Activated CD8-positive, alpha-beta memory T cell treated with anti-CD3 and anti-CD28 coated beads, Interleukin-2, amount 10 ng/mL, durations not matched to agents 7 days and 5 days (primary cell): ENCODE measurements at regions not wholly inside any gene's neighbourhood (a gene's known extent, or its start where the extent isn't known, plus 50 kb on each side); places are given as distances from the start of the nearest gene placed in this dataset.

Experiments
- ATAC-seq: fragments of 150-1000 bp; cut with Tn5 transposase; one replicate; pipeline ENCODE4 v1.10.0; 2021; ENCODE audit warnings: moderate library complexity
- CTCF ChIA-PET: fragments of 350-600 bp; sonication (Branson Sonifier 250); formaldehyde crosslinking; loops from one replicate; lab custom pipeline; 2021; ENCODE audit warnings: antibody characterized with exemption; lab: Charles Lee
- DNase-seq: peaks from one replicate; pipeline ENCODE4 v3.0.0-alpha.2; 2020
- H3K27ac Mint-ChIP-seq: one replicate; pipeline ENCODE4 v1.8.0; 2021; ENCODE audit warnings: mild to moderate bottlenecking, mixed read lengths
- H3K27me3 Mint-ChIP-seq: one replicate; pipeline ENCODE4 v1.8.0; 2021; ENCODE audit warnings: mixed read lengths
- H3K36me3 Mint-ChIP-seq: one replicate; pipeline ENCODE4 v1.8.0; 2021; ENCODE audit warnings: mild to moderate bottlenecking, mixed read lengths
- H3K4me1 Mint-ChIP-seq: one replicate; pipeline ENCODE4 v1.8.0; 2021; ENCODE audit warnings: mixed read lengths
- H3K4me3 Mint-ChIP-seq: one replicate; pipeline ENCODE4 v1.8.0; 2021; ENCODE audit warnings: mild to moderate bottlenecking, moderate library complexity, mixed read lengths
- H3K9me3 Mint-ChIP-seq: one replicate; pipeline ENCODE4 v1.8.0; 2022; ENCODE audit warnings: low read depth, mixed read lengths

DNA sequence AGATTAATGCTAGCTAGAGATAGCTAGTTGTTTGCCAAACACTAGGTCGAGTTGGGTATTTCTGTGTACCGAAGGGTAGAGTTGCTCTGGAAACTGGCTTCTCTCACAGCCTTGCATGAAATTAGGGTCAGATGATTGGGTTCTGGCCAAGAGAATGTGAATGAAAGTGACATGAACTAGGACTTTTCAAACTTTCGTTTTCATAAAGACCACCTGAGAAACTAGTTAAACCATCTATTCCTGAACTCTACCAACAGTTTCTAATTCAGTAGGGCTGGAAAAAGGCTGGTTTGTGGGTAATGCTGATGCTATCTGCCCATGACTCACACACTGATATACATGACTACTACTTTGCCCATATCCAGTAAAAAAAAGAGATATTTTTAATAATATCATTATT, 157.6 kb downstream of the GASK1B start:
- Mint-ChIP-seq H3K9me3 (no peaks in the 10 kb centered on the region), H3K27ac (no peak overlapping the region)

DNA sequence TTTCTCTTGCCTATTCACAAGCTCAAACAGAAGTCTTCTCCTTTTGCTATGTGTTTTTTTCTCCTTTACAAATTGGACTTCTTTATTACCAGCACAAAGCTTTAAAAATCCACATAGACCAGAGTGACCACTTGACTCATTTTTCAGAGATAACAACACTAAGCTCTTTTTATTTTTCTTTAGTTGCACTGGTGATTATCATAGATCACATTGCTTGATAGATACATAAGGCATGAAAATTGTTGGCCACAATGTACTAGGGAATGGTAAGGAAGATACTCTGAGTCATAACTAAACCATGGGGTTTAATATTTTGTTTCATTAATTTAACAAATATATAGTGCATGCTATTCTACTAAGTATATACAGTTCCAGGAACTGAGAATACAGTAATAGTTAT, 159.0 kb downstream of the GASK1B start:
- CTCF ChIA-PET = no interaction called here
- Mint-ChIP-seq H3K36me3 (no peaks in the 10 kb centered on the region), H3K9me3 (no peaks in the 10 kb centered on the region), H3K4me1 (no peaks in the 10 kb centered on the region), H3K27me3 (no peaks in the 10 kb centered on the region), H3K4me3 (no peak overlapping the region), H3K27ac (no peak overlapping the region)
- DNase-seq (no peak), ATAC-seq (no peak)

More for the DNA sequence above, 157.6 kb downstream of the GASK1B start:
- H3K4me1 Mint-ChIP-seq = no peaks in the 10 kb centered on the region
- ATAC-seq (no peak), DNase-seq (no peak)
- CTCF ChIA-PET = no interaction called here
- H3K4me3 Mint-ChIP-seq = no peak overlapping the region
- no peaks in the 10 kb centered on the region for H3K36me3 Mint-ChIP-seq
- no peaks in the 10 kb centered on the region for H3K27me3 Mint-ChIP-seq

DNA sequence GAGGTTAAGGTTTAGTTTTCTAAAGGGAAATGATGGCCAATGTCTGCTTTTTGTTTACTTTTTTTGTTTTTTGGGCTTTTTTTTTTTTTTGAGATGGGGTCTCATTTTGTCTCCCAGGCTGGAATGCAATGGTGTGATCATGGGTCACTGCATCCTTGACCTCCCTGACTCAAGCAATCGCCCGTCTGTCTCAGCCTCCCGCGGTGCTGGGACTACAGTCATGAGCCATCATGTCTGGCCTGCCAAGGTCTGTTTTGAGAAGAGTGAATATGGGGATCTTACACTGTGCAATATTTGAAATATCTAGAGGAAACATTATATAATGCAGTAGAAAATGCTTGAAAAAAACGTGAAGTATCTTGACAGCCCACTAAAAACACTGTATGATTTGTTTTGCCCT, 162.5 kb downstream of the GASK1B start:
- Mint-ChIP-seq H3K9me3 (no peaks in the 10 kb centered on the region), H3K4me3 (no peak overlapping the region), H3K27ac (no peak overlapping the region), H3K36me3 (no peaks in the 10 kb centered on the region), H3K27me3 (no peaks in the 10 kb centered on the region), H3K4me1 (no peaks in the 10 kb centered on the region)
- CTCF ChIA-PET = no interaction called here
- ATAC-seq (no peak), DNase-seq (no peak)

DNA sequence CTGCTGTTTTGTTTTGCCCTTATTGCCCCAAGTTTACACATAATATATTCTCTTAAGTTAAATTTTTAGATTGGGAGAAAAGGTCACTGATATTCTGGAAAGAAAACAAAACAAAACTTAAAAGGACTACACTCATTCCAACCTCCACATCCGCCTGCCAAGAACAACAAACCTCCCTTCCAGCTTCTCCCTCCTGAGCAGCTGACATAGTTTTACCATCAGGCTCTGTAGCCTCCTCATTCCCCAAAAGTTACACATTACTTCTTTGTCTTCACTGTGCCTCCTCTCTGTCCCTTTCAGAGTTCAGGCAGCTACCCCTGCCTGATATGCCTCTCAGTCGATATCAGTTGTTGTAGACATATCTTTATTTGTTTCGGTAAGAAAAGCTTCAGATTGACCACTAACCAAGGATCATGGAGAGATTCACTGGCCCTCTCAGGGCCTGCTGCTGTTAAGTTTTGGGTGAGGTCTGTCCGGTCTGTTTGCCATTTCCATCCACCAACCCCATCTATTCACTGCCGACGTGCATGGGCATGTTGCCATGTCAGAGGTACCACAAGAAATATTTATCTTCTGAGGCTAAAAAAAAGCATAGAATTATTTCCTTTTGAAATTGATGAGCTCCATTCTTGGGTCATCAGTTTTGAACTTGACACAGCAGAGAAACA, 164.1 kb downstream of the GASK1B start:
- H3K4me1 Mint-ChIP-seq = no peaks in the 10 kb centered on the region
- no peak overlapping the region for H3K27ac Mint-ChIP-seq
- H3K4me3 Mint-ChIP-seq = no peak overlapping the region
- no peak for DNase-seq
- peaks cover 2% of the 10 kb centered on the region for H3K27me3 Mint-ChIP-seq
- ATAC-seq = no peak
- H3K9me3 Mint-ChIP-seq = no peaks in the 10 kb centered on the region
- CTCF ChIA-PET = no interaction called here
- no peaks in the 10 kb centered on the region for H3K36me3 Mint-ChIP-seq

DNA sequence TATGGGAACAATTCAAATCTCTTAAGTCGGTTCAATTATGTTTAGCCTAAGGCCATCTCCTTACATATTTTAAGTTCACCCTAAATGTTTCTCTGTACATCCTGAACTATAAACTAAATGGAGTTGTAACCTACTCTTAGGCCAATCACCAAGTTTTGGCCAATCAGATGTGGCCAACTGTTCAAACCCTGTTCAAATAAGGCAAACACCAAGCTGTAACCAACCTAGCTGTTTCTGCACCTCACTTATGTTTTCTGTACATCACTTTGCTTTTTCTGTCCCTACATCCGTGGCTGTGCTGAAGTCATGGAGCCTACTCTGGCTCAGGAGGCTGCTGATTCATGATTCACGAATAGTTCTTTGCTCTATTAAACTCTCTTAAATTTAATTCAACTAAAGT, 165.3 kb downstream of the GASK1B start:
- Mint-ChIP-seq H3K4me1 (no peaks in the 10 kb centered on the region), H3K27ac (no peak overlapping the region), H3K36me3 (no peaks in the 10 kb centered on the region), H3K27me3 (peaks cover 2% of the 10 kb centered on the region), H3K9me3 (no peaks in the 10 kb centered on the region), H3K4me3 (no peak overlapping the region)
- DNase-seq = no peak
- ATAC-seq = no peak
- CTCF ChIA-PET = no interaction called here

DNA sequence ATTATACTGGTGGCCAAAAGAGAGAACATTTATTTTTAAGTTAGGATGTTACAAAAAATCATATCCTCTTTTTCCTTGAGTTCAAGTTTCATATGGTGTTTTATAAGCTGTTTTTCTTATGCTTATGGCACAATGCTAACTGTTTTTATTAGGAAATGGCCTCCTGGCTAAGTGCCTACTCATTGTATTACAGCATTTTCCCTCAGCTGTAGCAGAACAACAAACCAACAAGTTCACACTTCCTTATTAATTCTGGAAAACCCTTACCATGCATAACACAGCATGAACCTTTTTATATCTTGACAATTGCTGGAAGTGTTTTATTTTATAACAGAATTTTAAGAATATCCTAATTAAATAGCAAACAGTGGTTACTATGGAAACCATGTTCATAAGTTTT, 165.8 kb downstream of the GASK1B start:
- Mint-ChIP-seq H3K9me3 (no peaks in the 10 kb centered on the region), H3K27me3 (peaks cover 2% of the 10 kb centered on the region), H3K4me1 (no peaks in the 10 kb centered on the region), H3K27ac (no peak overlapping the region), H3K36me3 (no peaks in the 10 kb centered on the region), H3K4me3 (no peak overlapping the region)
- CTCF ChIA-PET = no interaction called here
- ATAC-seq = no peak
- DNase-seq = no peak

DNA sequence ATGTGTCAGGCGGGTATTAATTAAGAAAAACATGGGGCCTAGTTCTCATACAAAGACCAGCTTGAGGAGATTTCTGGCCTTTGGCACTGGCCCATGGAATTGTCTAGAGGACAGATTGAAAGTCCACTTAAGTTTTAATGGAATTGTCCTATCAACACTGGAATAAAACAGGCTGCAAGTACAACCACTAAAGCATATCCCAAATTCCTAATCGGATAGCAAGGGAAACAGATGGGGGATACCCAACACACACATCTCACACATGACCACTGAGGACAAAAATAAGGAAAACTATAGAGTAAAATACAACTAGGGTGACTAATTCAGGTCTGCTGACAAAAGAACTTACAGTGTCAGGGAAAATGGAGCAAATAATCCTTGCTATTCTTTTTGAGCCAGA, 167.8 kb downstream of the GASK1B start:
- ATAC-seq = no peak

DNA sequence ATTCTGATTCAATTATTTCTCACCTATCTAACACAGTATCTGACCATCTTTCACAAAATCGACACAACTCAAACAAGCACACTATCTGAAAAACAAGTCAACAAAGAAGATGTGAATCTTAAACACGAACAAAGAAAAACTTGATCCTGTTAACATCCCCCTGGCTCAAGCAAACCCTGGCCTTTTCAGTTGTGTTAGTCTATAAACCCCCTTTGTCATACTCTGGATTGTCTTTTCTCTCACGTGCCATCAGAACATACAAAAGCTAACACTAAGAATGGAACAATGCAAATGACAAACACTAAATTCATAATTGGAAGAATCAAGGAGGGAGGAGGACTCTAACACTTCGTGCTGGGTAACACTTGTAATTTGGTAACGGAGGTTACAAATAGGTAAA, 168.7 kb downstream of the GASK1B start:
- no peaks in the 10 kb centered on the region for H3K9me3 Mint-ChIP-seq
- CTCF ChIA-PET = no interaction called here
- no peaks in the 10 kb centered on the region for H3K4me1 Mint-ChIP-seq
- H3K4me3 Mint-ChIP-seq = no peak overlapping the region
- H3K27ac Mint-ChIP-seq = no peak overlapping the region
- H3K36me3 Mint-ChIP-seq = no peaks in the 10 kb centered on the region
- DNase-seq = no peak
- ATAC-seq = no peak
- H3K27me3 Mint-ChIP-seq = peaks cover 2% of the 10 kb centered on the region

More for the DNA sequence above, 167.8 kb downstream of the GASK1B start:
- no peak for DNase-seq
- CTCF ChIA-PET = no interaction called here
- Mint-ChIP-seq H3K9me3 (no peaks in the 10 kb centered on the region), H3K4me3 (no peak overlapping the region), H3K27me3 (peaks cover 2% of the 10 kb centered on the region), H3K4me1 (no peaks in the 10 kb centered on the region), H3K36me3 (no peaks in the 10 kb centered on the region), H3K27ac (no peak overlapping the region)

DNA sequence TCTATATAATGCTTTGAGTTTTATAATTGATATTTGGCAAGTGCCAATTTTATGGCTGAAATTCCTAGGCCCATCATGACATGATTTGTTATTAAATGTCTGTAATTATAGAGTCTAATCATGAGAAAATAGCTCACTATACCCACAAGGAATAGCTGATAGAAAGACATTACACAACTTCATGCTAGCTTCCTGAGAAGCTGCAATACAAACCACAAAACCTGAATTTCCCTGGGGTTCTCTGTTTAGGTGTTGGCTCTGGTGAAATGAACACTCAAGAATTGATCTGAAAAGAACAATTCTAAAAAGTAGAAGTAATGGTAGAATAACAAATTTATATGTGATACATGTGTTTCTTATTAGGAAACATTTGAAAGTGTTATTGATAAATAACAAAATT, 169.6 kb downstream of the GASK1B start:
- CTCF ChIA-PET = no interaction called here

DNA sequence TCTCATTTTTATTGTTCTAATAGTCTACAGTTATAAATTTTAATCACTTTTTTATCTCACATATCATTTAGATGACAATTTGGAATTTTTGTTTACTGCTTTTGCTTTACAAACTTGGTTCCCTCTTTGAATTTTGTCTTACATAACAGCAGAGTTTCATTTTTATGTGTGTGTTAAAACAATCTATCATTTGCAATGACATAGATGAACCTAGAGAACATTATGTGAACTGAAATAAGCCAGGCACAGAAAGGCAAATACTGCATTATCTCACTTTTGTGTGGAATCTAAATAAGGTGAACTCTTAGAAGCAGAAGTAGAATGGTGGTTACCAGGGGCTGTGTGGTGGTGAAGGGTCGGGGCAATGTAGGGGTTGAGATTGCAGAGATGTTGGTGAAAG, 170.7 kb downstream of the GASK1B start:
- no peaks in the 10 kb centered on the region for H3K9me3 Mint-ChIP-seq
- H3K4me3 Mint-ChIP-seq = no peak overlapping the region
- H3K27me3 Mint-ChIP-seq = peaks cover 5% of the 10 kb centered on the region
- H3K4me1 Mint-ChIP-seq = no peaks in the 10 kb centered on the region
- no peak for DNase-seq
- no peak for ATAC-seq
- no peak overlapping the region for H3K27ac Mint-ChIP-seq
- no peaks in the 10 kb centered on the region for H3K36me3 Mint-ChIP-seq
- CTCF ChIA-PET = no interaction called here

More for the DNA sequence above, 169.6 kb downstream of the GASK1B start:
- H3K27me3 Mint-ChIP-seq = peaks cover 2% of the 10 kb centered on the region
- no peaks in the 10 kb centered on the region for H3K36me3 Mint-ChIP-seq
- no peak for ATAC-seq
- H3K4me1 Mint-ChIP-seq = no peaks in the 10 kb centered on the region
- no peaks in the 10 kb centered on the region for H3K9me3 Mint-ChIP-seq
- no peak for DNase-seq
- no peak overlapping the region for H3K27ac Mint-ChIP-seq
- no peak overlapping the region for H3K4me3 Mint-ChIP-seq

DNA sequence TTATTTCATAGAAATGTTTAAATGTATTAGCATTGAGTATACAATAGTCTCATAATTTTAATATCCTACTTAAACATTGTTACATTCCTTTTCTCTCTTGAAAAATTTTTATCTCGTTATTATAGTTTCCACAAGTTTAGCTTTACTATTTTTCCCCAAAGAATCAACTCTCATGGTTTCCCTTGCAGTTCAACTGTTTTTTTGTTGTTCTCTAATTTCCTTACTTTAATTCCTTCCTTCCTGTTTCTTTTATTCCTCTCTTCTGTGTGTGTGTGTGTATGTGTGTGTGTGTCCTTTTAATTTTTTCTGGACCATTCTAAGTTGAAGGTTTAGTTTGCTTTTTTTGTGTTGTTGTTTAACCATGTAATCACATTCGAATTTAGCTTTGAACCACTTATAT, 171.1 kb downstream of the GASK1B start:
- H3K9me3 Mint-ChIP-seq = no peaks in the 10 kb centered on the region
- H3K27me3 Mint-ChIP-seq = peaks cover 5% of the 10 kb centered on the region
- DNase-seq (no peak), ATAC-seq (no peak)
- H3K36me3 Mint-ChIP-seq = no peaks in the 10 kb centered on the region
- no peak overlapping the region for H3K4me3 Mint-ChIP-seq
- H3K27ac Mint-ChIP-seq = no peak overlapping the region
- CTCF ChIA-PET = no interaction called here
- H3K4me1 Mint-ChIP-seq = no peaks in the 10 kb centered on the region

DNA sequence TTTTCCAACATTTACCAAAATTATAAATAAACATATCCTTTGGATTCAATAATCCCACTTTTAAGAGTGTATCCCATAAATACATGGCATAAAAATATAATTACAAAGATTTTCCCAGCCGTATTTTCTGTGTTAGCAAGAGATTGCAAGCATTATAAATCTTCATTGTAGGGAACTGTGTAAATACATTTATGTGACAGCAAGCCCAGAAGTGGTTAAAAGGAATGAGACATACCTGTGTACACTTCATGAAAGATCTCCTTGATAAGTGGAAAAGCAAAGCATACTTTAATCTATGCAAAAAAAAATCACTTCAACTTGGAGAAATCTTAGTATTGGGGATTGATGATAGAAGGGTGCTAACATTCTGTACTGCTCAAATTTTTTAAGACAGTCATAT, 173.1 kb downstream of the GASK1B start:
- no peak for DNase-seq
- peaks cover 5% of the 10 kb centered on the region for H3K27me3 Mint-ChIP-seq
- CTCF ChIA-PET = no interaction called here
- no peak overlapping the region for H3K4me3 Mint-ChIP-seq
- H3K9me3 Mint-ChIP-seq = no peaks in the 10 kb centered on the region
- no peaks in the 10 kb centered on the region for H3K36me3 Mint-ChIP-seq
- no peaks in the 10 kb centered on the region for H3K4me1 Mint-ChIP-seq
- no peak overlapping the region for H3K27ac Mint-ChIP-seq
- no peak for ATAC-seq

DNA sequence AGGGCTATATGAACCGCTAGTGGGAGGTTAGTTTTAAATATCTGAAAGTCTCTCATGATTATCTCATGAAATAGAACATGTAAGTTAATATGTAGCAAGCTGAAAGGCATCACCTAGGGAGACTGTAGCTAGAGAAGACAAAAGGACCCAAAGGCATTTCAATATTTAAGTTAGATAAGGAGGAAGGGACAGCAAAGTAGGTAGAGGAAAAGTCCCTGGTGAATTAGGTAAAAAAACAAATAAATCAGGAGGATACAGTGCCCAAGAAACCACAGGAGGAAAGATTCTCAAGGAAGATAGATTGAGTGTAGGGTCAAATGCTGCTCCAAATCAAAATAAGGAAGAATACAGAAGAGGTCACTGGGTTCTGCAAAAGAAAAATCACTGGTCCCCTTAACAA, 175.5 kb downstream of the GASK1B start:
- Mint-ChIP-seq H3K4me1 (no peaks in the 10 kb centered on the region), H3K36me3 (no peaks in the 10 kb centered on the region), H3K27ac (no peak overlapping the region), H3K9me3 (no peaks in the 10 kb centered on the region), H3K4me3 (no peak overlapping the region), H3K27me3 (peaks cover 3% of the 10 kb centered on the region)
- ATAC-seq (no peak), DNase-seq (no peak)
- CTCF ChIA-PET = no interaction called here

DNA sequence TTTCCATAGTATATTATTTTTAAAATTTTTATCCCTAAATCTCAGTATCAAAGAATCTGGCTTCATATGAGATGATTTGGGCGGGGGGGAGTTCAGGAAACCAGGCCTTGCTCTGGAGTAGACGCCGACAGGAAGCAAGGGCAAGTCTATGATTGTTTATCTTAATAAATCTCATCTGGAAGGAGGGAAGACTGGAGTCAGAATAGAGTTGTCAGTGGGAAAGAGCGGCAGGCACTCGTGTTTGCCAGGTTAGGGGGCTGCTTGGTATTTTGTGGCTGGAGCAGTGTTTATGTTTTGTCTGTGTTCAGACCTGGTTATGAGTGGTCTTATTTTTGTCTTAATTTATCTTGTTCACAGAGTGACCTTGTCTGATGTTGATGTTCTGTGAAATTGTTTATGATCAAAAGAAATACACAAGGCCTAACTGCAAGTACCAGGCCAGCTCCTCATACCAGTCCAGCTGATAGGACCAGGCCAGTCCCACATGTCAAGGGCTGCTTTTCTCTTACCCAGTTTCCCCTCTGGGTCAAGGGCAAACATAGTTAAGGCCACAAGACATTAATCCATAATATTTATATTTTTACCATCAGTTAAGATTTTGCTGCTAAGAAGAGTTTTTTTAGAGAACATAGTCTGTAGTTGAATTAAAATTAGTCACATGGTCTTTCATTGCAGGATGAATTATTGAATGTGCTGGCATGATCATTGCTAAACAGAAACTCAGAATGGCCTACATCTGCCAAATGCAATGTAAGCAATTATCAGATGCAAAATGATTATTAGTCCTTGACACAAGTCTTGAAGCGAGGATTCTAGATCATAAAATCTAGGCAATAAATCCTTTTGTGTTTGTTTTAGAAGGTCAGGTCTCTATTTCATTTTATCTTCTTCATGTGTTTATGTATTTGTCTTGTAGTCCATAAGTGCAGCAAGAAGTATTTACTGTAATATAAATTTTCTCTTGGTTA, 176.5 kb downstream of the GASK1B start:
- H3K27ac Mint-ChIP-seq = no peak overlapping the region
- no peak for DNase-seq
- no peaks in the 10 kb centered on the region for H3K4me1 Mint-ChIP-seq
- H3K4me3 Mint-ChIP-seq = no peak overlapping the region
- CTCF ChIA-PET = no interaction called here
- no peak for ATAC-seq
- H3K9me3 Mint-ChIP-seq = no peaks in the 10 kb centered on the region
- no peaks in the 10 kb centered on the region for H3K36me3 Mint-ChIP-seq
- peaks cover 3% of the 10 kb centered on the region for H3K27me3 Mint-ChIP-seq
